ENCODE measurements at regions not wholly inside any gene's neighbourhood (a gene's known extent, or its start where the extent isn't known, plus 50 kb on each side); places are given as distances from the start of the nearest gene placed in this dataset.

DNA sequence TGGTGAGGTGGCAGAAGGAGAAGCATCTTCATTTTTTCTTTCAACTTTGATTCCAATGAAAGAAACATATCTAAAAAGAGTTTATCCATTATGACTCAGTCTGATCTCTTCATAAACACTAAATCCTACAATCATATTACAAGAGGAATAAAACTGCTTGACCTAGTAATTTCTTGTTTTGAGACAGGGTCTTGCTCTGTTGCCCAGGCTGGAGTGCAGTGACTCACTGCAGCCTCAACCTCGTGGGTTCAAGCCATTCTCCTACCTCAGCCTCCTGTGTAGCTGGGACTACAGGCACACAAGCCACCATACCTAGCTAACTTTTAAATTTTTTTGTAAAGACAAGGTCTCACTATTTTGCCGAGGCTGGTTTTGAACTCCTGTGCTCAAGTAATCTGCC is 147.2 kb downstream of the NDUFA12 start:
- TF ChIP-seq CTCF (IDR thresholded peaks at IDR 0.05) (no peak), EZH2phosphoT487 (IDR thresholded peaks at IDR 0.05; ENCODE audit: borderline replicate concordance, low read depth) (no peak), YY1 (IDR thresholded peaks at IDR 0.05; ENCODE audit: low read depth) (no peak), POLR2AphosphoS5 (IDR thresholded peaks at IDR 0.05; ENCODE audit: low read depth, low read length) (no peak), CHD2 (IDR thresholded peaks at IDR 0.05; ENCODE audit: low read length, partially characterized antibody) (no peak), RCOR1 (IDR thresholded peaks at IDR 0.05; ENCODE audit: low read length) (no peak), FOXJ3 (CRISPR knock-in tag; IDR thresholded peaks at IDR 0.05) (no peak), NRF1 (IDR thresholded peaks at IDR 0.05; ENCODE audit: low read depth, low read length) (no peak), TCF12 (IDR thresholded peaks at IDR 0.05) (no peak)
- TF ChIP-seq, protein P1, sequence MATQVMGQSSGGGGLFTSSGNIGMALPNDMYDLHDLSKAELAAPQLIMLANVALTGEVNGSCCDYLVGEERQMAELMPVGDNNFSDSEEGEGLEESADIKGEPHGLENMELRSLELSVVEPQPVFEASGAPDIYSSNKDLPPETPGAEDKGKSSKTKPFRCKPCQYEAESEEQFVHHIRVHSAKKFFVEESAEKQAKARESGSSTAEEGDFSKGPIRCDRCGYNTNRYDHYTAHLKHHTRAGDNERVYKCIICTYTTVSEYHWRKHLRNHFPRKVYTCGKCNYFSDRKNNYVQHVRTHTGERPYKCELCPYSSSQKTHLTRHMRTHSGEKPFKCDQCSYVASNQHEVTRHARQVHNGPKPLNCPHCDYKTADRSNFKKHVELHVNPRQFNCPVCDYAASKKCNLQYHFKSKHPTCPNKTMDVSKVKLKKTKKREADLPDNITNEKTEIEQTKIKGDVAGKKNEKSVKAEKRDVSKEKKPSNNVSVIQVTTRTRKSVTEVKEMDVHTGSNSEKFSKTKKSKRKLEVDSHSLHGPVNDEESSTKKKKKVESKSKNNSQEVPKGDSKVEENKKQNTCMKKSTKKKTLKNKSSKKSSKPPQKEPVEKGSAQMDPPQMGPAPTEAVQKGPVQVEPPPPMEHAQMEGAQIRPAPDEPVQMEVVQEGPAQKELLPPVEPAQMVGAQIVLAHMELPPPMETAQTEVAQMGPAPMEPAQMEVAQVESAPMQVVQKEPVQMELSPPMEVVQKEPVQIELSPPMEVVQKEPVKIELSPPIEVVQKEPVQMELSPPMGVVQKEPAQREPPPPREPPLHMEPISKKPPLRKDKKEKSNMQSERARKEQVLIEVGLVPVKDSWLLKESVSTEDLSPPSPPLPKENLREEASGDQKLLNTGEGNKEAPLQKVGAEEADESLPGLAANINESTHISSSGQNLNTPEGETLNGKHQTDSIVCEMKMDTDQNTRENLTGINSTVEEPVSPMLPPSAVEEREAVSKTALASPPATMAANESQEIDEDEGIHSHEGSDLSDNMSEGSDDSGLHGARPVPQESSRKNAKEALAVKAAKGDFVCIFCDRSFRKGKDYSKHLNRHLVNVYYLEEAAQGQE (IDR thresholded peaks at IDR 0.05; ENCODE audit: low read depth, low read length), result no peak
- TF ChIP-seq, protein P2, sequence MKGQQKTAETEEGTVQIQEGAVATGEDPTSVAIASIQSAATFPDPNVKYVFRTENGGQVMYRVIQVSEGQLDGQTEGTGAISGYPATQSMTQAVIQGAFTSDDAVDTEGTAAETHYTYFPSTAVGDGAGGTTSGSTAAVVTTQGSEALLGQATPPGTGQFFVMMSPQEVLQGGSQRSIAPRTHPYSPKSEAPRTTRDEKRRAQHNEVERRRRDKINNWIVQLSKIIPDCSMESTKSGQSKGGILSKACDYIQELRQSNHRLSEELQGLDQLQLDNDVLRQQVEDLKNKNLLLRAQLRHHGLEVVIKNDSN (IDR thresholded peaks at IDR 0.05; ENCODE audit: borderline replicate concordance, low read depth), result no peak
- TF ChIP-seq, protein P3, sequence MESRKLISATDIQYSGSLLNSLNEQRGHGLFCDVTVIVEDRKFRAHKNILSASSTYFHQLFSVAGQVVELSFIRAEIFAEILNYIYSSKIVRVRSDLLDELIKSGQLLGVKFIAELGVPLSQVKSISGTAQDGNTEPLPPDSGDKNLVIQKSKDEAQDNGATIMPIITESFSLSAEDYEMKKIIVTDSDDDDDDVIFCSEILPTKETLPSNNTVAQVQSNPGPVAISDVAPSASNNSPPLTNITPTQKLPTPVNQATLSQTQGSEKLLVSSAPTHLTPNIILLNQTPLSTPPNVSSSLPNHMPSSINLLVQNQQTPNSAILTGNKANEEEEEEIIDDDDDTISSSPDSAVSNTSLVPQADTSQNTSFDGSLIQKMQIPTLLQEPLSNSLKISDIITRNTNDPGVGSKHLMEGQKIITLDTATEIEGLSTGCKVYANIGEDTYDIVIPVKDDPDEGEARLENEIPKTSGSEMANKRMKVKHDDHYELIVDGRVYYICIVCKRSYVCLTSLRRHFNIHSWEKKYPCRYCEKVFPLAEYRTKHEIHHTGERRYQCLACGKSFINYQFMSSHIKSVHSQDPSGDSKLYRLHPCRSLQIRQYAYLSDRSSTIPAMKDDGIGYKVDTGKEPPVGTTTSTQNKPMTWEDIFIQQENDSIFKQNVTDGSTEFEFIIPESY (IDR thresholded peaks at IDR 0.05; ENCODE audit: borderline replicate concordance, low read depth), result no peak

All from SK-N-SH (cell line).